Caco-2 (cell line): ENCODE measurements at regions not wholly inside any gene's neighbourhood (a gene's known extent, or its start where the extent isn't known, plus 50 kb on each side); places are given as distances from the start of the nearest gene placed in this dataset.
A peak's percentile ranks its signal among the peaks of the same experiment; 100 is the strongest.
"Not testable (repeated sequence)": the region's sequence is repeated elsewhere in the genome, so short reads cannot be mapped to it uniquely, and the experiment has no call there.

Experiments used
- BruUV-seq: library from RNA; stranded (reverse); fragments of 400-500 nt; replicated peaks from 2 replicates; lab custom pipeline; 2021; lab: Mats Ljungman, UMichigan
- CTCF ChIA-PET: fragments of 300-600 bp; sonication (Branson Sonifier 250); formaldehyde crosslinking; loops from one replicate; lab custom pipeline; 2022; ENCODE audit warnings: antibody characterized with exemption; lab: Charles Lee
- POLR2A ChIA-PET: fragments of 300-600 bp; sonication (Branson Sonifier 250); formaldehyde crosslinking; loops from one replicate; lab custom pipeline; 2022; ENCODE audit warnings: antibody characterized with exemption; lab: Charles Lee
- DNase-seq, 2 experiments: peaks; one replicate each; pipeline versions ENCODE4 v3.0.0 to v3.0.0-alpha.2; 2020 to 2022
- H3K27me3 ChIP-seq: replicated peaks from 2 replicates; pipeline ENCODE4 v1.6.0; 2011; ENCODE audit warnings: low read length; ENCODE audit not compliant: control insufficient read depth, insufficient read depth
- H3K36me3 ChIP-seq: 2 replicates; pipeline ENCODE4 v1.5.1; 2011; ENCODE audit warnings: low read length; ENCODE audit not compliant: control insufficient read depth, insufficient read depth
- H3K4me1 ChIP-seq: fragments of 250-450 bp; sonication (Bioruptor Pico); 2 replicates; pipeline ENCODE4 v1.5.1; 2020; ENCODE audit warnings: mild to moderate bottlenecking
- H3K4me3 ChIP-seq: 2 replicates; pipeline ENCODE4 v1.5.1; 2011; ENCODE audit warnings: low read depth, mild to moderate bottlenecking, control low read depth, low read length
- H3K9me3 ChIP-seq: fragments of 250-450 bp; sonication (Bioruptor Pico); 2 replicates; pipeline ENCODE4 v1.5.1; 2020; ENCODE audit warnings: mild to moderate bottlenecking, moderate library complexity
- H3K27ac Mint-ChIP-seq: one replicate; pipeline ENCODE4 v1.8.0; 2022; ENCODE audit warnings: mixed read lengths; ENCODE audit not compliant: unreplicated experiment
- H3K27me3 Mint-ChIP-seq: one replicate; pipeline ENCODE4 v1.8.0; 2022; ENCODE audit warnings: mixed read lengths; ENCODE audit not compliant: insufficient read depth, unreplicated experiment
- H3K36me3 Mint-ChIP-seq: one replicate; pipeline ENCODE4 v1.8.0; 2022; ENCODE audit warnings: mild to moderate bottlenecking, mixed read lengths; ENCODE audit not compliant: insufficient read depth, unreplicated experiment
- H3K4me1 Mint-ChIP-seq: one replicate; pipeline ENCODE4 v1.8.0; 2022; ENCODE audit warnings: low read depth, mixed read lengths; ENCODE audit not compliant: unreplicated experiment
- H3K4me3 Mint-ChIP-seq: one replicate; pipeline ENCODE4 v1.8.0; 2022; ENCODE audit warnings: mild to moderate bottlenecking, moderate library complexity, mixed read lengths; ENCODE audit not compliant: unreplicated experiment
- H3K9me3 Mint-ChIP-seq: one replicate; pipeline ENCODE4 v1.8.0; 2022; ENCODE audit warnings: mixed read lengths; ENCODE audit not compliant: unreplicated experiment
- CTCF ChIP-seq, 2 experiments: fragments of 200-600 bp in 1 of 2; IDR thresholded peaks; 1 replicate in 1 of 2; 2 replicates in 1 of 2; pipeline versions ENCODE4 v1.5.1 to v1.8.0; 2011 to 2022; ENCODE audit warnings: antibody characterized with exemption in 1 of 2, control low read depth in 1 of 2, inconsistent platforms in 1 of 2, low read depth in 1 of 2, low read length in 1 of 2, mild to moderate bottlenecking in 1 of 2, moderate library complexity in 1 of 2; ENCODE audit not compliant: insufficient read depth in 1 of 2, severe bottlenecking in 1 of 2, unreplicated experiment in 1 of 2
- intact Hi-C: fragments of 100-400 bp; cut with micrococcal nuclease; formaldehyde crosslinking; loops from one replicate; pipeline ENCODE4 v1.10.0; 2022; ENCODE audit not compliant: unreplicated experiment

- H3K9me3 ChIP-seq, result no peaks in the 10 kb centered on the region
- BruUV-seq, result no TSS peak
- H3K27me3 ChIP-seq, result no peaks in the 10 kb centered on the region
- intact Hi-C loops, result no loop called here
- POLR2A ChIA-PET, result no interaction called here
- Mint-ChIP-seq H3K4me1 (peaks cover 5% of the 10 kb centered on the region), H3K27me3 (no peaks in the 10 kb centered on the region), H3K4me3 (no peak overlapping the region), H3K36me3 (no peaks in the 10 kb centered on the region), H3K27ac (no peak overlapping the region), H3K9me3 (no peaks in the 10 kb centered on the region)
- no peaks in the 10 kb centered on the region for H3K36me3 ChIP-seq
- H3K4me3 ChIP-seq, result no peak overlapping the region
- peak in 1 of 2 experiments; percentile 5 for TF ChIP-seq CTCF (IDR thresholded peaks at IDR 0.05; ENCODE audit: insufficient read depth in 1 of 2, low read depth in 1 of 2, low read length in 1 of 2, severe bottlenecking in 1 of 2, unreplicated experiment in 1 of 2)
- DNase-seq, result no peak
- no peaks in the 10 kb centered on the region for H3K4me1 ChIP-seq
- CTCF ChIA-PET, result no interaction called here
These were observed 1431.4 kb upstream of the CDH18 start for GRCh38 chr5:21419383-21419782.

- H3K27me3 ChIP-seq, POLR2A ChIA-PET, CTCF ChIA-PET, H3K9me3 Mint-ChIP-seq, intact Hi-C loops, H3K9me3 ChIP-seq, H3K27me3 Mint-ChIP-seq, H3K4me1 Mint-ChIP-seq, H3K4me3 ChIP-seq, H3K27ac Mint-ChIP-seq, H3K36me3 ChIP-seq, H3K4me1 ChIP-seq, BruUV-seq, H3K4me3 Mint-ChIP-seq, H3K36me3 Mint-ChIP-seq, DNase-seq: not testable (repeated sequence)
These were observed 1414.1 kb upstream of the CDH18 start for GRCh38 chr5:21402089-21402488.

GRCh38 chr5:21398511-21398910 is 1410.5 kb upstream of the CDH18 start:
- DNase-seq, result no peak
- TF ChIP-seq CTCF (IDR thresholded peaks at IDR 0.05; ENCODE audit: insufficient read depth in 1 of 2, low read depth in 1 of 2, low read length in 1 of 2, severe bottlenecking in 1 of 2, unreplicated experiment in 1 of 2), result no peak
- Histone ChIP-seq H3K36me3 (no peaks in the 10 kb centered on the region), H3K9me3 (no peaks in the 10 kb centered on the region), H3K4me3 (no peak overlapping the region), H3K4me1 (no peaks in the 10 kb centered on the region), H3K27me3 (no peaks in the 10 kb centered on the region)
- H3K9me3 Mint-ChIP-seq, result no peaks in the 10 kb centered on the region
- no peaks in the 10 kb centered on the region for H3K36me3 Mint-ChIP-seq
- no peak overlapping the region for H3K4me3 Mint-ChIP-seq
- H3K27ac Mint-ChIP-seq, result no peak overlapping the region
- no TSS peak for BruUV-seq
- POLR2A ChIA-PET, result no interaction called here
- intact Hi-C loops, result no loop called here
- CTCF ChIA-PET, result no interaction called here
- H3K27me3 Mint-ChIP-seq, result no peaks in the 10 kb centered on the region
- H3K4me1 Mint-ChIP-seq, result no peaks in the 10 kb centered on the region

GRCh38 chr5:21397693-21398092 is 1409.7 kb upstream of the CDH18 start:
- no peaks in the 10 kb centered on the region for H3K36me3 ChIP-seq
- H3K9me3 ChIP-seq, result no peaks in the 10 kb centered on the region
- H3K4me3 ChIP-seq, result no peak overlapping the region
- H3K27me3 Mint-ChIP-seq, result no peaks in the 10 kb centered on the region
- CTCF ChIA-PET, result no interaction called here
- no peaks in the 10 kb centered on the region for H3K27me3 ChIP-seq
- no peak overlapping the region for H3K27ac Mint-ChIP-seq
- H3K4me3 Mint-ChIP-seq, result no peak overlapping the region
- BruUV-seq, result no TSS peak
- H3K36me3 Mint-ChIP-seq, result no peaks in the 10 kb centered on the region
- no peaks in the 10 kb centered on the region for H3K4me1 ChIP-seq
- intact Hi-C loops, result no loop called here
- DNase-seq, result no peak
- H3K4me1 Mint-ChIP-seq, result no peaks in the 10 kb centered on the region
- TF ChIP-seq CTCF (IDR thresholded peaks at IDR 0.05; ENCODE audit: insufficient read depth in 1 of 2, low read depth in 1 of 2, low read length in 1 of 2, severe bottlenecking in 1 of 2, unreplicated experiment in 1 of 2), result no peak
- no peaks in the 10 kb centered on the region for H3K9me3 Mint-ChIP-seq
- POLR2A ChIA-PET, result no interaction called here
